Epithelial cell of esophagus (primary cell): ENCODE measurements at regions not wholly inside any gene's neighbourhood (a gene's known extent, or its start where the extent isn't known, plus 50 kb on each side); places are given as distances from the start of the nearest gene placed in this dataset.

ENCODE experiments used
- DNase-seq: peaks from one replicate; pipeline ENCODE4 v3.0.0; 2010; ENCODE audit warnings: low read depth
- H3K4me3 ChIP-seq: 2 replicates; pipeline ENCODE4 v1.5.1; 2011; ENCODE audit warnings: mild to moderate bottlenecking, low read length, control low read depth
- CTCF ChIP-seq: IDR thresholded peaks from 2 replicates; pipeline ENCODE4 v1.5.1; 2011; ENCODE audit warnings: low read depth, mild to moderate bottlenecking, low read length, control low read depth, inconsistent platforms; ENCODE audit not compliant: insufficient read depth; ENCODE audit errors: missing control alignments

- no peak overlapping the region for H3K4me3 ChIP-seq
- DNase-seq = no peak
- TF ChIP-seq CTCF = no peak
These were observed 66.7 kb downstream of the RBMY1D start for GRCh38 chrY:21827593-21827992.
